Tibial artery (tissue), 4 donors: ENCODE measurements at regions not wholly inside any gene's neighbourhood (a gene's known extent, or its start where the extent isn't known, plus 50 kb on each side); places are given as distances from the start of the nearest gene placed in this dataset.

Experiments
- DNase-seq, 2 donors: peaks; one replicate each; pipeline ENCODE4 v3.0.0-alpha.2; 2019
- H3K27ac ChIP-seq, 2 donors: fragments of 200-600 bp; sonication (generic) in 1 of 2; 1 replicate in 1 of 2; 2 replicates in 1 of 2; pipeline ENCODE4 v1.5.1; 2018 to 2019; ENCODE audit warnings: mild to moderate bottlenecking in 1 of 2
- H3K27me3 ChIP-seq, 2 donors: fragments of 200-600 bp; sonication (generic) in 1 of 2; one replicate each; pipeline versions ENCODE4 v1.5.1 to v1.6.0; 2016 to 2019
- H3K36me3 ChIP-seq, 3 donors: fragments of 200-600 bp; sonication (generic) in 2 of 3; one replicate each; pipeline ENCODE4 v1.5.1; 2016 to 2019; ENCODE audit warnings: mild to moderate bottlenecking in 2 of 3
- H3K4me1 ChIP-seq, 4 donors: fragments of 200-600 bp; sonication (generic) in 2 of 4; 1 replicate in 3 of 4; 2 replicates in 1 of 4; pipeline ENCODE4 v1.5.1; 2016 to 2019
- H3K4me3 ChIP-seq, 2 donors: fragments of 200-600 bp; sonication (generic) in 1 of 2; 1 replicate in 1 of 2; 2 replicates in 1 of 2; pipeline ENCODE4 v1.5.1; 2018 to 2019; ENCODE audit warnings: mild to moderate bottlenecking in 2 of 2
- H3K9me3 ChIP-seq, 3 donors: fragments of 200-600 bp; sonication (generic) in 1 of 3; one replicate each; pipeline ENCODE4 v1.5.1; 2016 to 2019
- intact Hi-C: fragments of 100-400 bp; cut with DNase I; formaldehyde crosslinking; loops from one replicate; pipeline ENCODE4 v1.15.0; 2023; ENCODE audit warnings: low total_unique reads
- TF ChIP-seq, protein P1 (sequence below), 2 experiments: fragments of 200-600 bp in 1 of 2; fragments of 450-650 bp in 1 of 2; IDR thresholded peaks; one replicate each; pipeline ENCODE4 v1.5.1; 2017 to 2019; ENCODE audit warnings: antibody characterized with exemption in 2 of 2, mild to moderate bottlenecking in 1 of 2, moderate library complexity in 1 of 2

DNA sequence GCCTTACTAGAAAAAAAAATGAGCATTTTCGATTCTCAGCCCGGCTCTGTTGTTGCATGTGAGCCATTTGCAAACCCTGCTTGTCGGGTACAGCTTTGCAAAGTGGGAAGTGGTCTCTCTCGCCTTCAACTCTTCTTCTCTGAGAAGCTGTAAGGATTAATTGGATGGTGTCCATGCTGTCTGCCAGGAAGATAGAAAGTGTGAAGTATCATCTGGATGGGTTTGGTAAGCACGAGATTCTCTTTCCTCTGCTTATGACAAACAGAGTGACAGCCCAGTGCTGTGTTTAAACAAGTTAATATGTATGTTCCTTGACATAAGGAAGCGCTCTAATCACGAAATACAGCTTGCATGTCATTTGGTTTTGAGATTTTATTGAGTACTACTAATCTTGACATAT lies 109.1 kb upstream of the SPATA31D4 start:
- no peaks in the 10 kb centered on the region for H3K27me3 ChIP-seq
- intact Hi-C loops, result no loop called here
- no peaks in the 10 kb centered on the region for H3K36me3 ChIP-seq
- no peak overlapping the region for H3K27ac ChIP-seq
- H3K4me3 ChIP-seq, result no peak overlapping the region
- H3K4me1 ChIP-seq, result peaks cover 0 to 39% (median 14%) of the 10 kb centered on the region in 4 donors
- TF ChIP-seq, protein P1, sequence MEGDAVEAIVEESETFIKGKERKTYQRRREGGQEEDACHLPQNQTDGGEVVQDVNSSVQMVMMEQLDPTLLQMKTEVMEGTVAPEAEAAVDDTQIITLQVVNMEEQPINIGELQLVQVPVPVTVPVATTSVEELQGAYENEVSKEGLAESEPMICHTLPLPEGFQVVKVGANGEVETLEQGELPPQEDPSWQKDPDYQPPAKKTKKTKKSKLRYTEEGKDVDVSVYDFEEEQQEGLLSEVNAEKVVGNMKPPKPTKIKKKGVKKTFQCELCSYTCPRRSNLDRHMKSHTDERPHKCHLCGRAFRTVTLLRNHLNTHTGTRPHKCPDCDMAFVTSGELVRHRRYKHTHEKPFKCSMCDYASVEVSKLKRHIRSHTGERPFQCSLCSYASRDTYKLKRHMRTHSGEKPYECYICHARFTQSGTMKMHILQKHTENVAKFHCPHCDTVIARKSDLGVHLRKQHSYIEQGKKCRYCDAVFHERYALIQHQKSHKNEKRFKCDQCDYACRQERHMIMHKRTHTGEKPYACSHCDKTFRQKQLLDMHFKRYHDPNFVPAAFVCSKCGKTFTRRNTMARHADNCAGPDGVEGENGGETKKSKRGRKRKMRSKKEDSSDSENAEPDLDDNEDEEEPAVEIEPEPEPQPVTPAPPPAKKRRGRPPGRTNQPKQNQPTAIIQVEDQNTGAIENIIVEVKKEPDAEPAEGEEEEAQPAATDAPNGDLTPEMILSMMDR (IDR thresholded peaks at IDR 0.05), result no peak
- no peak for DNase-seq
- no peaks in the 10 kb centered on the region for H3K9me3 ChIP-seq

DNA sequence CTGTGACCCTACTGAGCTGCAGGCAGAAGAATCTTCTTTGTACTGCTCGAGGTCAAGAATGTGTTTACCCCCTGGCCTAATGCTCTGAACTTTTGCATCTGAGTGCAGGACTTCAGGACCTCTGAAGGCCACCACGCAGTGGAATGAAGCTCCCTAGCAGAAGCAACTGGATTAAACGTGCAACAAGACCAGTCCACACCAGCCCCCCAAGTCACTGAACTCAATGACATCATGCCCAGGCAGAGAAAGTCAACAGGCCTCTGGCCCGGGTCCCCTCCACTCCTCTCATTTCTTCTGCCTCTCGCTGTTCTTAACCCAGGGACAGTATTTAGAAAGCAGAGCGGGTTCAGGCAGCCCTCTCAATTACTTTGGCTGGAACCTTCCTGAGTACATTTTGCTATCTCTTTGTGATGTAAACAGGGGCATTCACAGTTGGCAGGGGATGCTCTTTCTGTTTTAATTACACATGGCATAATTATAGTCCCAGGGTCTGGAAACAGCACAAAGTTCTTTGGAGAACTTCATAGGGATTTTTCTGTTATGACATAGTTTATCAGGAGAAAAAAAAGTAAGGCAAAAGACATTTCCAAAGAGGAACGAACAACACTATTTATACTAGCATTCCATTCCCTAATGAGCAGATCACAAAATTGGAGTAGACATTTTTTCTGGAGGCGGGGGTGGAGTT lies 108.2 kb upstream of the SPATA31D4 start:
- Histone ChIP-seq H3K27ac (peak overlapping the region; percentile 32 to 44), H3K4me1 (peaks cover 0 to 32% (median 10%) of the 10 kb centered on the region in 4 donors), H3K4me3 (no peak overlapping the region), H3K27me3 (no peaks in the 10 kb centered on the region), H3K9me3 (no peaks in the 10 kb centered on the region), H3K36me3 (no peaks in the 10 kb centered on the region)
- TF ChIP-seq, protein P1 (IDR thresholded peaks at IDR 0.05), result no peak
- DNase-seq, result no peak
- intact Hi-C loops, result no loop called here

GRCh38 chr9:81822301-81822865 lies 105.8 kb upstream of the SPATA31D4 start:
- TF ChIP-seq, protein P1 (IDR thresholded peaks at IDR 0.05), result no peak
- no peaks in the 10 kb centered on the region for H3K27me3 ChIP-seq
- intact Hi-C loops, result no loop called here

GRCh38 chr9:81822967-81823366 lies 105.3 kb upstream of the SPATA31D4 start:
- H3K4me1 ChIP-seq, result peaks cover 0 to 25% (median 10%) of the 10 kb centered on the region in 4 donors
- H3K27ac ChIP-seq, result no peak overlapping the region
- no peak for DNase-seq
- TF ChIP-seq, protein P1 (IDR thresholded peaks at IDR 0.05), result no peak
- H3K4me3 ChIP-seq, result no peak overlapping the region
- intact Hi-C loops, result no loop called here
- H3K27me3 ChIP-seq, result no peaks in the 10 kb centered on the region
- no peaks in the 10 kb centered on the region for H3K9me3 ChIP-seq
- H3K36me3 ChIP-seq, result no peaks in the 10 kb centered on the region

More at GRCh38 chr9:81822301-81822865, 105.8 kb upstream of the SPATA31D4 start:
- no peaks in the 10 kb centered on the region for H3K36me3 ChIP-seq
- no peak for DNase-seq
- no peaks in the 10 kb centered on the region for H3K9me3 ChIP-seq
- no peak overlapping the region for H3K4me3 ChIP-seq
- peaks cover 0 to 25% (median 10%) of the 10 kb centered on the region in 4 donors for H3K4me1 ChIP-seq
- no peak overlapping the region for H3K27ac ChIP-seq

DNA sequence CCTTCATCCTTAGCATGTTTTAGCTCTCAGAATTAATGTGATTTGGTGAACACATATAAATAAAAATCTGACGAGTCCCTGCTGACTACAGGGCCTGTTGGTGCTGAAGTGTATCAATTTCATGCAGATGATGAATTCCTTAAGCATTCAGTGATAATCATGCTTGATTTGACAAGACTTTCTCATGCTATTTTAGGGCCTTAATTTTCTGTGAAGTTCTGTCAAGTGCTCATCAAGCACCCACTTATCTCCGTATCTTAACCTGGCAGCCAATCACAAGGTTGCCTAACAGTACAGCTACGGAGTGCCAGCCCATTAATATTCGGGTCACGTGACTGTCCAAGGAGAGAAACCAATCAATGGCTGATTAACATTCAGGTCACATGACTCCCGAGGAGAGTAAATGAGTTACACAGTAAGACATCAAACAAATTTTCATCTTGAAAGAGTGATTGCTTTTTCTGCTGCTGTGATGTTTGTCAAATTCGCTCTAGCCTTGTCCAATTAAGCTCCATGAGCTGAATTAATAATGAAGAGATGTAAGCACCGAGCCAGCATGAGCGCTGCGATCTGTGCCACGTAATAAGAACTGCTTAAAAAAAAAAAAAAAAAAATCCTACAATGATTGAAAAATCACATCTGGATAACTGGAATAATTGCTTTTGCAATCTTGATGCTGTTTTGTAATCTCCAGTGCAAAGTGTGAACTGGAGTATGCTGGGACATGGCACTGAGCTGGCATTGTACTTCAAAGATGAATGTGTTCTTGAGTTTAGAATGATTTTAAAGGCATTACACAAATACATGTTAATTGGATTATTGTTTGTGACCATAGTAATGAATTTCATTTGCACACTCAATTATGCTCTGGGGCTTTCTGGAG lies 104.3 kb upstream of the SPATA31D4 start:
- H3K9me3 ChIP-seq, result no peaks in the 10 kb centered on the region
- no peak overlapping the region for H3K4me3 ChIP-seq
- TF ChIP-seq, protein P1 (IDR thresholded peaks at IDR 0.05), result no peak
- peaks cover 0 to 25% (median 10%) of the 10 kb centered on the region in 4 donors for H3K4me1 ChIP-seq
- intact Hi-C loops, result no loop called here
- H3K27ac ChIP-seq, result no peak overlapping the region
- H3K27me3 ChIP-seq, result no peaks in the 10 kb centered on the region
- H3K36me3 ChIP-seq, result no peaks in the 10 kb centered on the region
- DNase-seq, result no peak
